ENCODE measurements at regions not wholly inside any gene's neighbourhood (a gene's known extent, or its start where the extent isn't known, plus 50 kb on each side); places are given as distances from the start of the nearest gene placed in this dataset.

DNA sequence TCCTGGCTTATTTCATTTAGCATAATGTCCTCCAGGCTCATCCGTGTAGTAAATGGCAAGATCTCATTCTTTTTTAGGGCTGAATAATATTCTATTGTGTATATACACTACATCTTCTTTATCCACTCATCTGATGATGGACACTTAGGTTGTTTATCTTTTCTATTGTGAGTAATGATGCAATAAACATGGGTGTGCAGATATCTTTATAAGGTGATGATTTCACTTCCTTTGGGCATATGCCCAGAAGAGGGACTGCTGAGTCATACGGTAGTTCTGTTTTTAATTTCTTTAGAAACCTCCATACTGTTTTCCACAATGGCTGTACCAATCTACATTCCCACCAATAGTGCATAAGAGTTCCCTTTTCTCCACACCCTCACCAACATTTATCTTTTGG lies 317.6 kb upstream of the CNKSR2 start:
- DNase-seq: no peak

GRCh38 chrX:21047034-21047455 lies 327.2 kb upstream of the CNKSR2 start:
- no peak for DNase-seq

- DNase-seq: no peak
Measured at GRCh38 chrX:21014326-21014725, 359.9 kb upstream of the CNKSR2 start.

- DNase-seq: no peak
Measured at GRCh38 chrX:21004835-21005234, 369.4 kb upstream of the CNKSR2 start.

GRCh38 chrX:20995829-20996228 lies 378.4 kb upstream of the CNKSR2 start:
- no peak for DNase-seq

DNA sequence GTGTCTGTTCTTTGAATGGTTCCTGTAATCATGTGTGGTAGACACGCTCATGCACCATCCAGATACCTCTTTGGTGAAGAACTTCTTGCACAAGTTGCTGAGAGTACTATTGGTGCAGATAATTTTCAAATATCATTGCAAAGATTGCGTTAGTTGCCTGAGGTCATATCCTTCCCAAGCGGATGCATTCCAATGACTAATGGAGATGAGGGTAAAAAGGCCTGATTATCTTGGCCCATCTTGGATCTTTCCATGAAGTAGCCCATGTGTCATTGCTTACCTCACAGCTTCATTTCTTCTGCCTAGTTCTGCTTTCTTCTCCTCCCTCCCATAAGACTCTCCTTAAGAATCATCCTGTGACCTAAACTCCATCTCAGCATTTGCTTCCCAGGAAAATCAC lies 384.9 kb upstream of the CNKSR2 start:
- DNase-seq: no peak

- DNase-seq: no peak
Measured at GRCh38 chrX:20988804-20989203, 385.4 kb upstream of the CNKSR2 start.

- DNase-seq: no peak
Measured at GRCh38 chrX:20988118-20988517, 386.1 kb upstream of the CNKSR2 start.

- no peak for DNase-seq
Measured at GRCh38 chrX:20980426-20980825, 393.8 kb upstream of the CNKSR2 start.

- no peak for DNase-seq
Measured at GRCh38 chrX:20974326-20974725, 399.9 kb upstream of the CNKSR2 start.

DNA sequence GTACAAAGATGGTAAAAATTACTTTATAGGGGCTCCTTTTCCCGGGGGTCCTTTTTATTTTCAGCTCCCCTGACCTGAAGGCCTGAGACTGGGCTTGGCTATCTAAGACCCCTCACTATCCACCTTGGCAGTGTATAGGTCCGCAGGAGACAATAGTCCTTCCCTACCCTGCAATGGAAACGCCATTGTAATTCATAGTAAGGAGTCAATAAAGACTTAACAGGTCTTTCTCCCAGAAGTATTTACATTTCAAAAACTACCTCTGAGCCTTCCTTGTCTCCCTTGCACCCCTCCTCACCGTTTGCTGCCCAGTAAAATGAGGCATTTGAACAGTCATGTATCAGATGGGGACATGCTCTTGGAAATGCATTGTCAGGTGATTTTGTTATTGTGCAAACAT lies 401.2 kb upstream of the CNKSR2 start:
- DNase-seq: no peak

GRCh38 chrX:20971250-20971649 lies 403.0 kb upstream of the CNKSR2 start:
- no peak for DNase-seq

GRCh38 chrX:20969565-20969964 lies 404.7 kb upstream of the CNKSR2 start:
- DNase-seq: no peak

DNA sequence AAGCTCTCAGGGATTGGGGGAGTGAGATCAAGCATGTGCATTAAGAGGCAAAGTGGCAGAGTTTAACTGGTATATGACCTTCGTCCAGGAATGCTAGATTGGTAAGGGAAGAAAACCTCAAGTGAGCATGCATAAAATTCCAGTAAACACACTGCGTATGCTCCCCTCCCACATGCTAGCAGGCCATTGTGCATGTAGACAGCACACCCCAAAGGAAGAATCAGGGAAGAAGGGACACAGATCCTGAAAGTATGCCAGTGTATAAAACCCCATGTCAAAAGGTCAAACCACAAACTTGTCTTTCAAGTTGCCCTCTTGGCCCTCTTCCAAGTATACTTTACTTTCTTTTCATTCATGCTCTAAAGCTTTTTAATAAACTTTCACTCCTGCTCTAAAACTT lies 405.2 kb upstream of the CNKSR2 start:
- no peak for DNase-seq

DNA sequence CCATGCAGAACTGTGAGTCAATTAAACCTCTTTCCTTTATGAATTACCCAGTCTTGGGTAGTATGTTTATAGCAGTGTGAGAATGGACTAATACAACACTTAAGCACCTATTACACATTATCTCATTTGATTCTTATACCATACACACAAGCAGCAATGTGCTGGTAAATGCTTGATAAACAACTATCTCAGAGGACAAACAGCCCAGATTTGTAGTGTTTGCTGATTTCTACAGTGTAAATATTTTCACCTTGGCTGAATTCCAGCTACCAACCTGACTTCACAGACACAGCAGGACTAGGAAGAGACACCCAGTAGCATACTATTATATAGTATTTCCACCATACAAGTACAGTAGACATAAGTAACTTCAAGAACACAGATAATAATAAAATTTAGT lies 406.5 kb upstream of the CNKSR2 start:
- no peak for DNase-seq

DNA sequence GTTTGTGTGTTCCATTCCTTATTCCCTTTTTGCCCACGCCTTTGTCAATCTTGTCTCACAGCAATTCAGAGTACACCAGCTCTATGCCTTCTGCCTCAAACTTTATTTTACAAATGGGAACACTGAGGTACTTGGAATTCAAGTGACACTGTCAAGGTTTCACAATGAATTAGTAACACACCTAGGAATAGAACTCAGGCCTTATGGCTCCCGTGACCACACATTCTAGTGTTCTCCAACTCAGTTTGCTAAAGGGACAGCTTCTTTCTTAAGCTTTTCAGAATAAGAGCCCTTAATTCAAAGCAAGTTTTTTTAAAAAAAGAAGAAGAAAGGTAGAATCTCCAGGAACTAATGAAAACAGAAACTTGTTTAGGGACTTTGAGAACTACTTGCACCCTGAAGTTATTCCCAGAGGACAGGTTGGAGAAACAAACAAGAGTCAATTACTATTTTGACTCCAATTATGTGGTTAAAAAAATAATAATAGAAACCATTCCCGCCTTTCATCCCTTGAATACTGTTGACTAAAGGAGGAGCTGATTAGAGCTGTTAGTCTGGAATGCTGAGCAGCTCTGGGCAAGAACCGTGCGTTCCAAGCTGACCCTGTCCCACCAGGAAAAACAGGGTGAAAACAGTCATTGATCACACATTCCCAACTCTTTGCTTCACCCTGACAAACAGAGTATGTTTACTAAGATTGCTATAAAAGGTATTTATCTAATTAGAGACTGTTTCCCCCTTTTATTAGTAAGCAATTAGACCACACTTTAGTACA lies 408.8 kb upstream of the CNKSR2 start:
- no peak for DNase-seq

- no peak for DNase-seq
Measured at GRCh38 chrX:20954014-20954413, 420.2 kb upstream of the CNKSR2 start.

DNA sequence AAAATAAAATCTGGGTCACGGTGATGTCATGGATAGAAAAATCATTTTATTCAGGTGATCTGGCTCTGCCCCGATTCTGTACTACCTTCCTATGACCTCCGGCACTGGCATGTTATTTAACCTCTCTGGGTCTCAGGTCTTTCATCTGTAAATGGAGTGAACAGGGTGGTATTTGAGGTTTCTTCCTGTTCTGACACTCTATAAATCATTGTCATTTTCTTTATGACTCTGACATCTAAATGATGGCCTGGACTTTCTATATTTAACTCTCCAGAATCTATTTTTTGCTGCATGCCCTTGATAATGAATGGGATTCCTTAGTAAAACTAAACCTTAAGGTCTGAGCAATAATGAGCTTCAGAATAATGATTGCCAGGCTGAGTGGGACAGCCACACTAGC lies 422.0 kb upstream of the CNKSR2 start:
- no peak for DNase-seq

- no peak for DNase-seq
Measured at GRCh38 chrX:20951016-20951810, 423.0 kb upstream of the CNKSR2 start.

GRCh38 chrX:20947411-20947912 lies 426.8 kb upstream of the CNKSR2 start:
- no peak for DNase-seq

GRCh38 chrX:20913760-20914159 lies 460.5 kb upstream of the CNKSR2 start:
- no peak for DNase-seq

DNA sequence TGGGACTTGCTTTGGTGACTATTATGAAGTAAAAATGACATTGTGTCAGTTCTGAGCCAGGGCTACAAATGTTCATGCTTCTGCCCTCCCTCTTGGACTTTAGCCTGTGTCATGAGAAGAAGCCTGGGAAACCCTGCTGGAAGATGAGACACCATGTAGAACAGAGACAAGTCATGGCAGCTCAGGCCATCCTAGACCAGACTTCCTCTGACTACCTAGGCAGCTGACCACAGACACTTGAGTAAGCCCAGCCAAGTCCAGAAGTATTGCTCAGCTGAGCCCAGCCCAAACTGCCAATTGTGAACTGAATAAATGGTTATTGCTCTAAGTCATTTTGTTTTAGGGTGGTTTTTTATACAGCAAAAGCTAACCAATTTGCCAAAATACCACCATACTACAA lies 467.6 kb upstream of the CNKSR2 start:
- DNase-seq: no peak

DNA sequence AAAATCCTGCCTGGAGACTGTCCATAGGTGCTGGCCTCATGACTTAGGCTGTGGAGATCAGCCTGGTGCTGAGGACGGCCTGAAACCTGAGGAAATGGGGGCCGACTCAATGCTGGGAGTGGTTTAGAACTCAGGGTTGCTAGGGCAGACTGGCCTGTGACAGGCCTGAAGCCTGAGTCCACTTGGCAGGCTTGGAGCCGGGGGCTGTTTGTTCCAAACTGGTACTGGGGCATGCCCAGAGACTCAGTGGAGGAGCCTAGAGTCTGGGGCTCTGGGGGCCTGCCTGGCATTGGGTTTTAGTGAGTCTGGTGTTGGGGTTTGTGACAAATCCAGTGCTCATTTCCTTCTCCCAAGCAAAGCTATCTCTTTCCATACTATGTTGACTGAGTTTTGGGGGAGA lies 489.7 kb upstream of the CNKSR2 start:
- DNase-seq: no peak

DNA sequence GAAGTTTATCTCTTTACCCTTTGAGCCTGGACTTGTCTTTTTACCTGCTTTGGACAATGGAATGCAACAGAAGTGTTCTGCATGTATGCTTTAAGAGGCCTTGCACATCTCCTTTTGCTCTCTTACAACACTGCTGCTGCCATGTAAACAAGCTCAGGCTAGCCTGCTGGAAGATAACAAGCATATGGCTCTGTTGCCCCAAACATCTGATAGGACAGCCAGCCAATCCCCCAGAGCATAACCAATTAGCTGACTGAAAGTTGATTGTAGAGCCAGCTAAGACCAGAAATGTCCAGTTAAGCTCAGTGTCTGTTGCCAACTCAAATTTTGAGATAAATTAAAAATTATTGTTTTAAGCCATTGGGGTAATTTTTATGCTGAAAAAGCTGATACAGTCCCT lies 510.6 kb upstream of the CNKSR2 start:
- no peak for DNase-seq

Data from activated CD4-positive, CD25-positive, alpha-beta regulatory T cell (primary cell).